ENCODE measurements at regions not wholly inside any gene's neighbourhood (a gene's known extent, or its start where the extent isn't known, plus 50 kb on each side); places are given as distances from the start of the nearest gene placed in this dataset.

- no peak overlapping the region for H3K23ac ChIP-seq (ENCODE audit: low read length in 2 of 2)
- H2AK5ac ChIP-seq (ENCODE audit: low read length, severe bottlenecking) = no peak overlapping the region
- no peak overlapping the region for H3K14ac ChIP-seq (ENCODE audit: low read length in 2 of 2)
- no peak overlapping the region for H3K18ac ChIP-seq (ENCODE audit: low read depth in 1 of 2, low read length in 2 of 2)
- H3K4me3 ChIP-seq (ENCODE audit: insufficient read depth in 1 of 2, low read depth in 1 of 2, low read length in 2 of 2) = no peak overlapping the region
- peaks cover 11% of the 10 kb centered on the region for H3K4me1 ChIP-seq (ENCODE audit: control insufficient read depth, insufficient read depth, low read depth, low read length)
- H3K27ac ChIP-seq (ENCODE audit: low read length, poor library complexity, severe bottlenecking) = no peak overlapping the region
- H3K36me3 ChIP-seq (ENCODE audit: control insufficient read depth in 1 of 2, insufficient read depth in 2 of 2, low read depth in 1 of 2, low read length in 2 of 2) = no peaks in the 10 kb centered on the region
- no peak for DNase-seq
- no peaks in the 10 kb centered on the region for H3K79me1 ChIP-seq (replicated peaks; ENCODE audit: low read length, poor library complexity, severe bottlenecking)
- H2BK120ac ChIP-seq (ENCODE audit: low read depth, low read length) = no peak overlapping the region
- H2BK15ac ChIP-seq (ENCODE audit: low read depth, poor library complexity, severe bottlenecking) = no peak overlapping the region
- no peak overlapping the region for H3K9ac ChIP-seq (ENCODE audit: low read length)
- H4K91ac ChIP-seq (ENCODE audit: low read length) = no peak overlapping the region
- H4K8ac ChIP-seq (ENCODE audit: low read length) = no peak overlapping the region
- peaks cover 17 to 51% of the 10 kb centered on the region in 2 experiments for H3K27me3 ChIP-seq (ENCODE audit: control insufficient read depth in 1 of 2, insufficient read depth in 1 of 2, low read length in 2 of 2)
- H2BK12ac ChIP-seq (ENCODE audit: low read length in 2 of 2) = no peak overlapping the region
- no peaks in the 10 kb centered on the region for H3K9me3 ChIP-seq (ENCODE audit: control insufficient read depth, low read length)
- no peak overlapping the region for H2AFZ ChIP-seq (ENCODE audit: low read depth, low read length)
- no peak overlapping the region for H3K4me2 ChIP-seq (ENCODE audit: low read length, poor library complexity, severe bottlenecking)
- no peak overlapping the region for H3K4ac ChIP-seq (ENCODE audit: low read depth in 1 of 2, low read length in 2 of 2)
- H2BK5ac ChIP-seq (ENCODE audit: low read depth, low read length, poor library complexity, severe bottlenecking) = no peak overlapping the region
- WGBS = 88% methylated on average over 9 of the region's 9 CpGs
Measured at GRCh38 chr2:120593921-120594686, 141.6 kb upstream of the GLI2 start.

GRCh38 chr2:120594856-120595685, 140.6 kb upstream of the GLI2 start:
- Histone ChIP-seq H3K79me1 (replicated peaks; ENCODE audit: low read length, poor library complexity, severe bottlenecking) (no peaks in the 10 kb centered on the region), H3K4me3 (ENCODE audit: insufficient read depth in 1 of 2, low read depth in 1 of 2, low read length in 2 of 2) (no peak overlapping the region)

GRCh38 chr2:120595739-120596138, 139.9 kb upstream of the GLI2 start:
- no peaks in the 10 kb centered on the region for H3K79me1 ChIP-seq (replicated peaks; ENCODE audit: low read length, poor library complexity, severe bottlenecking)
- H3K9ac ChIP-seq (ENCODE audit: low read length) = no peak overlapping the region
- H2BK120ac ChIP-seq (ENCODE audit: low read depth, low read length) = no peak overlapping the region
- no peaks in the 10 kb centered on the region for H3K36me3 ChIP-seq (ENCODE audit: control insufficient read depth in 1 of 2, insufficient read depth in 2 of 2, low read depth in 1 of 2, low read length in 2 of 2)
- no peak overlapping the region for H3K18ac ChIP-seq (ENCODE audit: low read depth in 1 of 2, low read length in 2 of 2)
- H3K14ac ChIP-seq (ENCODE audit: low read length in 2 of 2) = no peak overlapping the region
- H3K27me3 ChIP-seq (ENCODE audit: control insufficient read depth in 1 of 2, insufficient read depth in 1 of 2, low read length in 2 of 2) = peaks cover 24 to 52% of the 10 kb centered on the region in 2 experiments
- H3K23ac ChIP-seq (ENCODE audit: low read length in 2 of 2) = no peak overlapping the region
- H2BK15ac ChIP-seq (ENCODE audit: low read depth, poor library complexity, severe bottlenecking) = no peak overlapping the region
- DNase-seq = no peak
- no peak overlapping the region for H2AFZ ChIP-seq (ENCODE audit: low read depth, low read length)
- no peak overlapping the region for H4K8ac ChIP-seq (ENCODE audit: low read length)
- no peaks in the 10 kb centered on the region for H3K9me3 ChIP-seq (ENCODE audit: control insufficient read depth, low read length)
- H3K4me1 ChIP-seq (ENCODE audit: control insufficient read depth, insufficient read depth, low read depth, low read length) = peaks cover 8% of the 10 kb centered on the region
- no peak overlapping the region for H2BK12ac ChIP-seq (ENCODE audit: low read length in 2 of 2)
- no peak overlapping the region for H2BK5ac ChIP-seq (ENCODE audit: low read depth, low read length, poor library complexity, severe bottlenecking)
- no peak overlapping the region for H4K91ac ChIP-seq (ENCODE audit: low read length)
- H3K4ac ChIP-seq (ENCODE audit: low read depth in 1 of 2, low read length in 2 of 2) = no peak overlapping the region
- WGBS = 33% methylated on average over 1 of the region's 1 CpG
- H3K4me3 ChIP-seq (ENCODE audit: insufficient read depth in 1 of 2, low read depth in 1 of 2, low read length in 2 of 2) = no peak overlapping the region
- H3K4me2 ChIP-seq (ENCODE audit: low read length, poor library complexity, severe bottlenecking) = no peak overlapping the region
- H2AK5ac ChIP-seq (ENCODE audit: low read length, severe bottlenecking) = no peak overlapping the region
- H3K27ac ChIP-seq (ENCODE audit: low read length, poor library complexity, severe bottlenecking) = no peak overlapping the region

More at GRCh38 chr2:120594856-120595685, 140.6 kb upstream of the GLI2 start:
- 49% methylated on average over 8 of the region's 8 CpGs for WGBS
- no peak overlapping the region for H2AFZ ChIP-seq (ENCODE audit: low read depth, low read length)
- no peak overlapping the region for H3K23ac ChIP-seq (ENCODE audit: low read length in 2 of 2)
- no peak overlapping the region for H2BK12ac ChIP-seq (ENCODE audit: low read length in 2 of 2)
- H3K27me3 ChIP-seq (ENCODE audit: control insufficient read depth in 1 of 2, insufficient read depth in 1 of 2, low read length in 2 of 2) = peaks cover 24 to 51% of the 10 kb centered on the region in 2 experiments
- no peak overlapping the region for H2BK120ac ChIP-seq (ENCODE audit: low read depth, low read length)
- peaks cover 10% of the 10 kb centered on the region for H3K4me1 ChIP-seq (ENCODE audit: control insufficient read depth, insufficient read depth, low read depth, low read length)
- H3K9ac ChIP-seq (ENCODE audit: low read length) = no peak overlapping the region
- no peak overlapping the region for H2BK15ac ChIP-seq (ENCODE audit: low read depth, poor library complexity, severe bottlenecking)
- H3K14ac ChIP-seq (ENCODE audit: low read length in 2 of 2) = no peak overlapping the region
- no peak overlapping the region for H2AK5ac ChIP-seq (ENCODE audit: low read length, severe bottlenecking)
- no peak overlapping the region for H3K27ac ChIP-seq (ENCODE audit: low read length, poor library complexity, severe bottlenecking)
- H4K8ac ChIP-seq (ENCODE audit: low read length) = no peak overlapping the region
- no peak overlapping the region for H3K4ac ChIP-seq (ENCODE audit: low read depth in 1 of 2, low read length in 2 of 2)
- DNase-seq = no peak
- no peak overlapping the region for H3K4me2 ChIP-seq (ENCODE audit: low read length, poor library complexity, severe bottlenecking)
- H3K9me3 ChIP-seq (ENCODE audit: control insufficient read depth, low read length) = no peaks in the 10 kb centered on the region
- H2BK5ac ChIP-seq (ENCODE audit: low read depth, low read length, poor library complexity, severe bottlenecking) = no peak overlapping the region
- no peaks in the 10 kb centered on the region for H3K36me3 ChIP-seq (ENCODE audit: control insufficient read depth in 1 of 2, insufficient read depth in 2 of 2, low read depth in 1 of 2, low read length in 2 of 2)
- H3K18ac ChIP-seq (ENCODE audit: low read depth in 1 of 2, low read length in 2 of 2) = no peak overlapping the region
- no peak overlapping the region for H4K91ac ChIP-seq (ENCODE audit: low read length)

GRCh38 chr2:120596191-120596811, 139.4 kb upstream of the GLI2 start:
- Histone ChIP-seq H3K4me3 (ENCODE audit: insufficient read depth in 1 of 2, low read depth in 1 of 2, low read length in 2 of 2) (peak overlapping the region in 1 of 2 experiments; percentile 30), H3K36me3 (ENCODE audit: control insufficient read depth in 1 of 2, insufficient read depth in 2 of 2, low read depth in 1 of 2, low read length in 2 of 2) (no peaks in the 10 kb centered on the region), H2AK5ac (ENCODE audit: low read length, severe bottlenecking) (no peak overlapping the region), H2AFZ (ENCODE audit: low read depth, low read length) (no peak overlapping the region), H3K4me2 (ENCODE audit: low read length, poor library complexity, severe bottlenecking) (no peak overlapping the region), H3K27me3 (ENCODE audit: control insufficient read depth in 1 of 2, insufficient read depth in 1 of 2, low read length in 2 of 2) (peaks cover 23 to 52% of the 10 kb centered on the region in 2 experiments), H3K4me1 (ENCODE audit: control insufficient read depth, insufficient read depth, low read depth, low read length) (peaks cover 8% of the 10 kb centered on the region), H2BK15ac (ENCODE audit: low read depth, poor library complexity, severe bottlenecking) (no peak overlapping the region), H3K23ac (ENCODE audit: low read length in 2 of 2) (no peak overlapping the region), H2BK5ac (ENCODE audit: low read depth, low read length, poor library complexity, severe bottlenecking) (no peak overlapping the region), H3K9me3 (ENCODE audit: control insufficient read depth, low read length) (no peaks in the 10 kb centered on the region), H3K14ac (ENCODE audit: low read length in 2 of 2) (no peak overlapping the region), H3K27ac (ENCODE audit: low read length, poor library complexity, severe bottlenecking) (no peak overlapping the region), H4K91ac (ENCODE audit: low read length) (no peak overlapping the region), H3K79me1 (replicated peaks; ENCODE audit: low read length, poor library complexity, severe bottlenecking) (no peaks in the 10 kb centered on the region), H2BK120ac (ENCODE audit: low read depth, low read length) (no peak overlapping the region), H4K8ac (ENCODE audit: low read length) (no peak overlapping the region), H2BK12ac (ENCODE audit: low read length in 2 of 2) (no peak overlapping the region), H3K4ac (ENCODE audit: low read depth in 1 of 2, low read length in 2 of 2) (no peak overlapping the region), H3K9ac (ENCODE audit: low read length) (peak overlapping the region; percentile 56), H3K18ac (ENCODE audit: low read depth in 1 of 2, low read length in 2 of 2) (no peak overlapping the region)
- no peak for DNase-seq
- WGBS = 82% methylated on average over 16 of the region's 16 CpGs

Measured in mesenchymal stem cell (in vitro differentiated cells and primary cell).